ENCODE measurements at regions not wholly inside any gene's neighbourhood (a gene's known extent, or its start where the extent isn't known, plus 50 kb on each side); places are given as distances from the start of the nearest gene placed in this dataset.
A peak's percentile ranks its signal among the peaks of the same experiment; 100 is the strongest.

DNA sequence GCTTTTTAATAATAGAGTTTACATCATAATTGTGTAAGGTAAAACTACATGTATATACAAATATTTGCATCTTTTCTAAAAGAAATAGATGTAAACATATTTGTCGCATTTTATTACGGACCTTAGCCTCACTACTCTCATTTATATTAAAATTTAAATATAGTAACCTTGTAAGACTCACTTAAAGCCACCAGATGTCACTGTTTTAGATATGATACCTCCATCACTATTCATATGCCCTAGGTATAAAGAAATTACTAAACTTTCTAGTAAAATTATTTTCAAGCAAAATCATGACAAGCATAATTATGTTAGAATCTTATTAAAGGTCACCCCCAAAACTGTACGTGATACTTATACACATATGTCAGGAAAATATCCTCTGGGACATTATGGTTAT, 674.3 kb upstream of the REG3G start:
- Mint-ChIP-seq H3K27me3 (ENCODE audit: low read depth) (no peaks in the 10 kb centered on the region), H3K4me1 (peaks cover 11% of the 10 kb centered on the region), H3K27ac (ENCODE audit: unreplicated experiment) (no peak overlapping the region), H3K36me3 (ENCODE audit: low read depth) (no peaks in the 10 kb centered on the region), H3K4me3 (no peak overlapping the region), H3K9me3 (no peaks in the 10 kb centered on the region)
- TF ChIP-seq, protein P1, sequence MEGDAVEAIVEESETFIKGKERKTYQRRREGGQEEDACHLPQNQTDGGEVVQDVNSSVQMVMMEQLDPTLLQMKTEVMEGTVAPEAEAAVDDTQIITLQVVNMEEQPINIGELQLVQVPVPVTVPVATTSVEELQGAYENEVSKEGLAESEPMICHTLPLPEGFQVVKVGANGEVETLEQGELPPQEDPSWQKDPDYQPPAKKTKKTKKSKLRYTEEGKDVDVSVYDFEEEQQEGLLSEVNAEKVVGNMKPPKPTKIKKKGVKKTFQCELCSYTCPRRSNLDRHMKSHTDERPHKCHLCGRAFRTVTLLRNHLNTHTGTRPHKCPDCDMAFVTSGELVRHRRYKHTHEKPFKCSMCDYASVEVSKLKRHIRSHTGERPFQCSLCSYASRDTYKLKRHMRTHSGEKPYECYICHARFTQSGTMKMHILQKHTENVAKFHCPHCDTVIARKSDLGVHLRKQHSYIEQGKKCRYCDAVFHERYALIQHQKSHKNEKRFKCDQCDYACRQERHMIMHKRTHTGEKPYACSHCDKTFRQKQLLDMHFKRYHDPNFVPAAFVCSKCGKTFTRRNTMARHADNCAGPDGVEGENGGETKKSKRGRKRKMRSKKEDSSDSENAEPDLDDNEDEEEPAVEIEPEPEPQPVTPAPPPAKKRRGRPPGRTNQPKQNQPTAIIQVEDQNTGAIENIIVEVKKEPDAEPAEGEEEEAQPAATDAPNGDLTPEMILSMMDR (conservative IDR thresholded peaks at IDR 0.05), result peak; percentile 69
- no peak for DNase-seq (ENCODE audit: low read depth, low spot score)

DNA sequence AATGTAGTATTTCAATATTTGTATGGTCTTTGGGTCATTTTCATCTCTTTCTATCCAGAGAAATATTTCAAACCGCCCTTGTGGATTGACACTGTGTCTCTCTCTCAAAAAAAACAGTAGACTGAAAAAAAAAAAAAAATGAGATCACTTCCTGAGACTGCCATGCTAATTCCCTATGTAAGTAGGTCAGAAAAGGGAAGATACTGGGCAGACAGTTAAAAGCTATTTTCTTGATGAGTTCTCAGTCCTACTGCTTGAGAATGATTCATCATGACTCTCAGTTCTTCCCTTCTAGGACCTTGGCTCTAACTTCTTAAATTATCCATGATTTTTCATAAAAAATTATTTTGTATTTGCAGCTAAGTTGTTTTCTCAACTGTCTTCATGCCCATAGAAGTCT, 672.3 kb upstream of the REG3G start:
- Mint-ChIP-seq H3K36me3 (ENCODE audit: low read depth) (no peaks in the 10 kb centered on the region), H3K27ac (ENCODE audit: unreplicated experiment) (no peak overlapping the region), H3K4me3 (no peak overlapping the region), H3K27me3 (ENCODE audit: low read depth) (no peaks in the 10 kb centered on the region), H3K4me1 (peaks cover 11% of the 10 kb centered on the region), H3K9me3 (no peaks in the 10 kb centered on the region)
- DNase-seq (ENCODE audit: low read depth, low spot score), result no peak
- TF ChIP-seq, protein P1 (conservative IDR thresholded peaks at IDR 0.05), result no peak

DNA sequence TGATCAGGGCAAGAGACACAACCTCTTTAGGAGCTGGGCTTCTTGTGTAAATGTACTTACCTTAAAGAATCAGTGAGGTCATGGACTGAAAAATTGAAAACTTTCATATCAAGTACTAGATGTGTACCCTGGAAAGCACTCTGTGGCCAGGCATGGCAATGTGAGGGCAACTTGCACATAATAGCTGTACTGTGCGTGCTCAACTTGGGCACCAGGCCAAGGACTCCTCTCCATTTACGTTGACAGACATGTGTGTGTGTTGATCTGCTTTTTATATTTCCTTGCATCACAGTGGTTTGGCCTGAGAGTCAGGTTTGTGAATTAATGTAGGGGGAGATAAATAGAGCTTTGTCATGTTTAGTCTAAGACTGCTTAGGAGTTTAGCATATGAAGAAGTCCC, 669.5 kb upstream of the REG3G start:
- Mint-ChIP-seq H3K4me3 (no peak overlapping the region), H3K27ac (ENCODE audit: unreplicated experiment) (no peak overlapping the region), H3K36me3 (ENCODE audit: low read depth) (no peaks in the 10 kb centered on the region), H3K9me3 (no peaks in the 10 kb centered on the region), H3K27me3 (ENCODE audit: low read depth) (no peaks in the 10 kb centered on the region), H3K4me1 (peaks cover 5% of the 10 kb centered on the region)
- no peak for DNase-seq (ENCODE audit: low read depth, low spot score)
- TF ChIP-seq, protein P1 (conservative IDR thresholded peaks at IDR 0.05), result no peak

DNA sequence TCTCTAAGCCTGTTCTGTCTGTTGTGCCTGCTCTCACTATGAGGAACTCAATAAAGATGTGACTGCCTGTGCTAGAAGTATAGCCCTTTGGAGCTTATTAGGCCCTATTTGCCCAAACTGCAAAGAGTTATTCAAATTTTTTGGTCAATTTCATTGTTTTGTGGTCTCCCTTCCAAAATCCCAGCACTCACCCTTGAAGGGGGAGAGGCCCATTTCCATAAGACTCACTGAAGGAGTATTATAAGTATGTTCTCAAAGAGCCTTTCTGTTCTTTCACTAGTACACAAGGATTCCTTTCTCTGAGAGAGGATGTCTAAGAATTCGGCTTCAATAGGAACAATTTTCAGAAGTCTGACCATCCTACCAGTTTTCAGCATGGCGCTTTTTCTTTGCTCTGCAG, 641.9 kb upstream of the REG3G start:
- H3K27ac Mint-ChIP-seq (ENCODE audit: unreplicated experiment), result peak overlapping the region; percentile 89
- no peak for DNase-seq (ENCODE audit: low read depth, low spot score)
- TF ChIP-seq, protein P1 (conservative IDR thresholded peaks at IDR 0.05), result no peak
- peaks cover 2% of the 10 kb centered on the region for H3K9me3 Mint-ChIP-seq
- H3K36me3 Mint-ChIP-seq (ENCODE audit: low read depth), result no peaks in the 10 kb centered on the region
- H3K4me1 Mint-ChIP-seq, result peaks cover 17% of the 10 kb centered on the region
- peak overlapping the region; percentile 12 for H3K4me3 Mint-ChIP-seq
- no peaks in the 10 kb centered on the region for H3K27me3 Mint-ChIP-seq (ENCODE audit: low read depth)

DNA sequence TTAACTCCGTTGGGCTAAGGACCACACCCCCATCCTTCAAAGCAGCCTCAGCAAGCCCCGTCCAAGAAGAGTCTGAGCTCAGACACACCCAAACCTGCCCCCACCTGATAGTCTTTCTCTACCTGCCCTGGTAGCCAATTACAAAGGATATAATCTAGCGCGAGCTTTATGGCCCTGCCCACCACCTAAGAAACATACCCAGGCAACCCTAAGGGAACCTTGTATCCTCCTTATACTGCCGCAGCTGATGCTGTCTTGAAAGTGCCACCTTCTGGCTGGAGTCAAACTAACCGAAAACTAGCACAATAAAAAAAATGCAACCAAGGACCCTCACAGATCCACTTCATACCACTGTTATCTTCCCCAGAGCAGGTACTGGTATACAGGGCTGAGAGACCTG, 628.3 kb upstream of the REG3G start:
- Mint-ChIP-seq H3K27me3 (ENCODE audit: low read depth) (no peaks in the 10 kb centered on the region), H3K36me3 (ENCODE audit: low read depth) (peaks cover 9% of the 10 kb centered on the region), H3K4me1 (no peaks in the 10 kb centered on the region), H3K9me3 (peaks cover 17% of the 10 kb centered on the region), H3K4me3 (no peak overlapping the region), H3K27ac (ENCODE audit: unreplicated experiment) (no peak overlapping the region)
- no peak for DNase-seq (ENCODE audit: low read depth, low spot score)
- TF ChIP-seq, protein P1 (conservative IDR thresholded peaks at IDR 0.05), result no peak

Measured in neural crest cell (in vitro differentiated cells).